ENCODE measurements at regions not wholly inside any gene's neighbourhood (a gene's known extent, or its start where the extent isn't known, plus 50 kb on each side); places are given as distances from the start of the nearest gene placed in this dataset.

- TF ChIP-seq EZH2 (IDR thresholded peaks at IDR 0.05; ENCODE audit: borderline replicate concordance), result no peak
- TF ChIP-seq, protein P1, sequence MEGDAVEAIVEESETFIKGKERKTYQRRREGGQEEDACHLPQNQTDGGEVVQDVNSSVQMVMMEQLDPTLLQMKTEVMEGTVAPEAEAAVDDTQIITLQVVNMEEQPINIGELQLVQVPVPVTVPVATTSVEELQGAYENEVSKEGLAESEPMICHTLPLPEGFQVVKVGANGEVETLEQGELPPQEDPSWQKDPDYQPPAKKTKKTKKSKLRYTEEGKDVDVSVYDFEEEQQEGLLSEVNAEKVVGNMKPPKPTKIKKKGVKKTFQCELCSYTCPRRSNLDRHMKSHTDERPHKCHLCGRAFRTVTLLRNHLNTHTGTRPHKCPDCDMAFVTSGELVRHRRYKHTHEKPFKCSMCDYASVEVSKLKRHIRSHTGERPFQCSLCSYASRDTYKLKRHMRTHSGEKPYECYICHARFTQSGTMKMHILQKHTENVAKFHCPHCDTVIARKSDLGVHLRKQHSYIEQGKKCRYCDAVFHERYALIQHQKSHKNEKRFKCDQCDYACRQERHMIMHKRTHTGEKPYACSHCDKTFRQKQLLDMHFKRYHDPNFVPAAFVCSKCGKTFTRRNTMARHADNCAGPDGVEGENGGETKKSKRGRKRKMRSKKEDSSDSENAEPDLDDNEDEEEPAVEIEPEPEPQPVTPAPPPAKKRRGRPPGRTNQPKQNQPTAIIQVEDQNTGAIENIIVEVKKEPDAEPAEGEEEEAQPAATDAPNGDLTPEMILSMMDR (IDR thresholded peaks at IDR 0.05; ENCODE audit: poor library complexity), result no peak
- no peak for TF ChIP-seq EZH2phosphoT487 (IDR thresholded peaks at IDR 0.05; ENCODE audit: low read depth, severe bottlenecking, unreplicated experiment)
Observed at GRCh38 chr2:54371460-54372065, 84.6 kb upstream of the SPTBN1 start.
